ENCODE measurements at regions not wholly inside any gene's neighbourhood (a gene's known extent, or its start where the extent isn't known, plus 50 kb on each side); places are given as distances from the start of the nearest gene placed in this dataset.

- TF ChIP-seq CTCF (IDR thresholded peaks at IDR 0.05; ENCODE audit: insufficient read depth, low read length): no peak
- DNase-seq (ENCODE audit: low read depth): no peak
- no peak overlapping the region for H3K4me3 ChIP-seq (ENCODE audit: low read depth, low read length)
These were observed 659.8 kb upstream of the DIPK2B start for GRCh38 chrX:45860450-45860849.

- DNase-seq (ENCODE audit: low read depth): no peak
- TF ChIP-seq CTCF (IDR thresholded peaks at IDR 0.05; ENCODE audit: insufficient read depth, low read length): no peak
- no peak overlapping the region for H3K4me3 ChIP-seq (ENCODE audit: low read depth, low read length)
These were observed 658.7 kb upstream of the DIPK2B start for GRCh38 chrX:45859407-45859806.

- TF ChIP-seq CTCF (IDR thresholded peaks at IDR 0.05; ENCODE audit: insufficient read depth, low read length): no peak
- no peak for DNase-seq (ENCODE audit: low read depth)
- H3K4me3 ChIP-seq (ENCODE audit: low read depth, low read length): no peak overlapping the region
These were observed 652.2 kb upstream of the DIPK2B start for GRCh38 chrX:45852884-45853283.

GRCh38 chrX:45851434-45851991, 650.8 kb upstream of the DIPK2B start:
- no peak for DNase-seq (ENCODE audit: low read depth)
- H3K4me3 ChIP-seq (ENCODE audit: low read depth, low read length): peak overlapping the region; percentile 71
- TF ChIP-seq CTCF (IDR thresholded peaks at IDR 0.05; ENCODE audit: insufficient read depth, low read length): no peak

GRCh38 chrX:45850775-45851433, 650.2 kb upstream of the DIPK2B start:
- TF ChIP-seq CTCF (IDR thresholded peaks at IDR 0.05; ENCODE audit: insufficient read depth, low read length): no peak
- peak overlapping the region; percentile 71 for H3K4me3 ChIP-seq (ENCODE audit: low read depth, low read length)
- DNase-seq (ENCODE audit: low read depth): peak; percentile 34

GRCh38 chrX:45850197-45850774, 649.6 kb upstream of the DIPK2B start:
- H3K4me3 ChIP-seq (ENCODE audit: low read depth, low read length): peak overlapping the region; percentile 71
- no peak for TF ChIP-seq CTCF (IDR thresholded peaks at IDR 0.05; ENCODE audit: insufficient read depth, low read length)
- peak; percentile 4 for DNase-seq (ENCODE audit: low read depth)
